K562 (cell line): ENCODE measurements at regions not wholly inside any gene's neighbourhood (a gene's known extent, or its start where the extent isn't known, plus 50 kb on each side); places are given as distances from the start of the nearest gene placed in this dataset.

Experiments used
- ATAC-seq: fragments of 200-7000 bp; cut with Tn5 transposase; 3 replicates; pipeline ENCODE4 v1.9.1; 2020; ENCODE audit warnings: moderate library complexity
- BruUV-seq: library from RNA; stranded (reverse); fragments of 400-500 nt; replicated peaks from 2 replicates; lab custom pipeline; 2021; lab: Mats Ljungman, UMichigan
- CTCF ChIA-PET: fragments of 300-600 bp; formaldehyde crosslinking; extraction: SDS; loops from one replicate; lab custom pipeline; 2021; ENCODE audit warnings: low intra/inter-chr PET ratio; lab: Yijun Ruan, JAX
- POLR2A ChIA-PET: fragments of 300-600, 350-650 bp; sonication (Branson Sonifier 250); formaldehyde crosslinking; extraction: SDS; loops from one replicate; lab custom pipeline; 2021; ENCODE audit warnings: antibody characterized with exemption, inconsistent platforms; lab: Yijun Ruan, JAX
- DNase-seq, 4 experiments: peaks; one replicate each; pipeline versions ENCODE4 v3.0.0 to v3.0.0-alpha.2; 2011 to 2018; ENCODE audit warnings: low spot score in 3 of 4, mixed read lengths in 3 of 4; ENCODE audit errors: extremely low read depth in 1 of 4
- FAIRE-seq: peaks from 2 replicates; lab custom pipeline; 2011; peaks lifted over from hg19 to GRCh38; lab: Jason Lieb, UNC
- H2AFZ ChIP-seq: 2 replicates; pipeline ENCODE4 v1.6.0; 2011; ENCODE audit warnings: low read depth, low read length, control low read depth, inconsistent platforms
- H3K27ac ChIP-seq: fragments of 200-600 bp; 3 replicates; pipeline ENCODE4 v1.8.0; 2011; ENCODE audit warnings: low read depth, mild to moderate bottlenecking, control low read depth, inconsistent platforms, low read length, moderate library complexity, mixed read lengths; ENCODE audit errors: extremely low read depth
- H3K27me3 ChIP-seq, 2 experiments: fragments of 300-600 bp in 1 of 2; 2 replicates in 1 of 2; 3 replicates in 1 of 2; pipeline versions ENCODE4 v1.6.0 to v1.8.0; 2011; ENCODE audit warnings: inconsistent platforms in 2 of 2, low read length in 2 of 2, mild to moderate bottlenecking in 1 of 2, mixed read lengths in 1 of 2, moderate library complexity in 1 of 2; ENCODE audit not compliant: control insufficient read depth in 2 of 2, insufficient read depth in 2 of 2
- H3K36me3 ChIP-seq: fragments of 300-600 bp; 3 replicates; pipeline ENCODE4 v1.8.0; 2011; ENCODE audit warnings: mild to moderate bottlenecking, low read length, inconsistent platforms; ENCODE audit not compliant: control insufficient read depth, insufficient read depth
- H3K4me1 ChIP-seq, 2 experiments: fragments of 200-600 bp in 1 of 2; replicated peaks in 1 of 2; 2 replicates in 1 of 2; 3 replicates in 1 of 2; pipeline versions ENCODE4 v1.5.1 to v1.8.0; 2011; ENCODE audit warnings: inconsistent platforms in 2 of 2, low read length in 2 of 2, mild to moderate bottlenecking in 1 of 2, mixed read lengths in 1 of 2, moderate library complexity in 1 of 2; ENCODE audit not compliant: control insufficient read depth in 2 of 2, insufficient read depth in 2 of 2
- H3K4me2 ChIP-seq: 2 replicates; pipeline ENCODE4 v1.6.1; 2011; ENCODE audit warnings: low read length, control low read depth, inconsistent platforms, mixed read lengths; ENCODE audit not compliant: insufficient read depth
- H3K4me3 ChIP-seq: fragments of 200-600 bp; sonication (generic), shearing (Covaris generic); 2 replicates; pipeline ENCODE4 v1.5.1; 2016; ENCODE audit warnings: control low read depth, inconsistent platforms
- H3K79me2 ChIP-seq: fragments of 200-600 bp; 3 replicates; pipeline ENCODE4 v1.8.0; 2011; ENCODE audit warnings: low read length, inconsistent platforms; ENCODE audit not compliant: control insufficient read depth, insufficient read depth
- H3K9ac ChIP-seq, 2 experiments: 2 replicates each; pipeline versions ENCODE4 v1.6.0 to v1.6.1; 2011; ENCODE audit warnings: low read depth in 2 of 2, low read length in 2 of 2, control low read depth in 1 of 2, inconsistent platforms in 1 of 2, mild to moderate bottlenecking in 1 of 2, mixed read lengths in 1 of 2; ENCODE audit not compliant: insufficient read depth in 1 of 2
- H3K9me1 ChIP-seq: one replicate; pipeline ENCODE4 v1.6.0; 2011; ENCODE audit warnings: inconsistent platforms, mild to moderate bottlenecking, low read length, moderate library complexity; ENCODE audit not compliant: control insufficient read depth, insufficient read depth
- H3K9me3 ChIP-seq: replicated peaks from 2 replicates; pipeline ENCODE4 v1.5.1; 2011; ENCODE audit warnings: low read depth, low read length, inconsistent platforms; ENCODE audit not compliant: control insufficient read depth, insufficient read depth
- H4K20me1 ChIP-seq: replicated peaks from 2 replicates; pipeline ENCODE4 v1.6.1; 2011; ENCODE audit warnings: low read length, inconsistent platforms, mixed read lengths; ENCODE audit not compliant: control insufficient read depth, insufficient read depth
- CBX8 ChIP-seq: fragments of 200-600 bp; sonication (generic); IDR thresholded peaks from 2 replicates; pipeline ENCODE4 v1.6.1; 2012; ENCODE audit warnings: borderline replicate concordance, mixed run types, low read depth, mild to moderate bottlenecking, moderate library complexity, mixed read lengths, low read length, control low read depth, inconsistent platforms; ENCODE audit not compliant: poor library complexity, severe bottlenecking; ENCODE audit errors: extremely low read depth
- DNMT1 ChIP-seq: fragments of 450-650 bp; IDR thresholded peaks from 2 replicates; pipeline ENCODE4 v1.6.1; 2016; ENCODE audit warnings: antibody characterized with exemption, mild to moderate bottlenecking
- MAZ ChIP-seq, 2 experiments: fragments of 450-650 bp in 1 of 2; sonication (generic) in 1 of 2; formaldehyde crosslinking; IDR thresholded peaks in 1 of 2; conservative IDR thresholded peaks in 1 of 2; 2 replicates each; pipeline versions ENCODE4 v1.4.0 to v1.5.0; 2020; ENCODE audit warnings: mild to moderate bottlenecking in 1 of 2, missing genetic modification reagents in 1 of 2
- MED1 ChIP-seq: sonication (generic); formaldehyde crosslinking; IDR thresholded peaks from 2 replicates; pipeline ENCODE4 v1.8.1; 2023; ENCODE audit warnings: missing genetic modification reagents, borderline replicate concordance
- MYNN ChIP-seq, 2 experiments: sonication (generic); formaldehyde crosslinking in 1 of 2; IDR thresholded peaks; 2 replicates each; pipeline versions ENCODE4 v1.5.0 to v1.6.1; 2016 to 2020; ENCODE audit warnings: antibody characterized with exemption in 1 of 2, missing genetic modification reagents in 1 of 2
- NCOR1 ChIP-seq: fragments of 450-650 bp; IDR thresholded peaks from 2 replicates; pipeline ENCODE4 v1.6.1; 2016; ENCODE audit warnings: mild to moderate bottlenecking, moderate library complexity
- PML ChIP-seq: IDR thresholded peaks from 2 replicates; pipeline ENCODE4 v1.6.1; 2012; ENCODE audit warnings: low read length, inconsistent platforms
- RCOR1 ChIP-seq, 2 experiments: IDR thresholded peaks; 2 replicates each; pipeline ENCODE4 v1.6.1; 2012; ENCODE audit warnings: low read depth in 2 of 2, low read length in 2 of 2, borderline replicate concordance in 1 of 2, improper control_type of control experiment in 1 of 2
- SMARCB1 ChIP-seq: IDR thresholded peaks from 2 replicates; pipeline ENCODE4 v1.6.1; 2011; ENCODE audit warnings: improper control_type of control experiment, low read depth; ENCODE audit not compliant: insufficient read length
- SUPT5H ChIP-seq: fragments of 450-650 bp; IDR thresholded peaks from 2 replicates; pipeline ENCODE4 v1.6.1; 2016
- TAF1 ChIP-seq: IDR thresholded peaks from 2 replicates; pipeline ENCODE4 v1.6.1; 2011; ENCODE audit warnings: mild to moderate bottlenecking, low read length, moderate library complexity; ENCODE audit not compliant: insufficient read depth, control insufficient read depth, severe bottlenecking; ENCODE audit errors: extremely low read depth
- TBP ChIP-seq: optimal IDR thresholded peaks from 2 replicates; pipeline ENCODE3; 2011; ENCODE audit warnings: low read depth, low read length, improper control_type of control experiment
- ZBED1 ChIP-seq: IDR thresholded peaks from 2 replicates; pipeline ENCODE4 v1.6.1; 2014
- ZNF124 ChIP-seq: sonication (generic); formaldehyde crosslinking; IDR thresholded peaks from 2 replicates; pipeline ENCODE4 v1.8.1; 2022; ENCODE audit warnings: missing genetic modification reagents
- ZNF134 ChIP-seq: fragments of 250-450 bp; sonication (Bioruptor Pico); conservative IDR thresholded peaks from 2 replicates; pipeline ENCODE4 v1.4.0; 2020
- ZNF644 ChIP-seq: fragments of 200-800 bp; sonication (Bioruptor generic); IDR thresholded peaks from 2 replicates; pipeline ENCODE4 v1.6.1; 2016; ENCODE audit warnings: low read depth, missing genetic modification characterization, missing compliant biosample characterization
- WGBS: fragments of 100-300 bp; shearing (Covaris generic); methylation state at CpG from one replicate; pipeline ENCODE4 v1.1.6; 2016; ENCODE audit warnings: low coverage, mixed read lengths; ENCODE audit not compliant: insufficient coverage; ENCODE audit errors: missing lambda C conversion rate; 5-methylcytosine and 5-hydroxymethylcytosine counted together
- in situ Hi-C: fragments of 300-500 bp; cut with MboI; formaldehyde crosslinking; loops from 4 replicates; pipeline ENCODE4 v1.15.0; 2018; ENCODE audit warnings: inconsistent platforms, mixed read lengths
- intact Hi-C: fragments of 100-400 bp; cut with micrococcal nuclease; formaldehyde crosslinking; loops from 2 replicates; pipeline ENCODE4 v1.14.2; 2022
- TF ChIP-seq, protein P1 (sequence below): fragments of 450-650 bp; IDR thresholded peaks from 2 replicates; pipeline ENCODE4 v1.6.1; 2016; ENCODE audit warnings: borderline replicate concordance
- TF ChIP-seq, protein P2 (sequence below): fragments of 450-650 bp; formaldehyde crosslinking; IDR thresholded peaks from 2 replicates; pipeline ENCODE4 v1.4.0; 2020; ENCODE audit warnings: mild to moderate bottlenecking

DNA sequence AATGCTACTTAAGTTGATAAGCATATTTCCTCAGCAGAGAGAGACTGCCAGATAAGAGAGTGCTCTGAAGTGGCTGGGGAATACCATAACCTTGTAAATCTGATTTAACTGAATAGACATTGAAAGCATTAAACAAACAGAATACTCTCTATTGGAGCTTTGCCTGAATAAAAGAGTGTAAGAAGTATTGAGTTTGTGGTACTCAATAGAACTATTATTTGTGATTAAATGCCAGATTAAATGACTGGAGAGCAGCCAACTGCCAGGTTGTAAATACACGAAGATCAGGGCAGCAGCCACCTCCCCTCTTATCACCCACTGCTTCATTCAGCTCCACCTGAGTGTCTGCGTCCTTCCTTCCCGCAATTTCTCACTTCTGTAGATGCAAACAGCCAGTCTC, 373.6 kb downstream of the DCDC2C start:
- Histone ChIP-seq H2AFZ (no peak overlapping the region), H3K4me2 (no peak overlapping the region), H3K9me3 (no peaks in the 10 kb centered on the region), H3K27ac (no peak overlapping the region), H3K9ac (no peak overlapping the region), H3K4me3 (no peak overlapping the region), H3K27me3 (no peaks in the 10 kb centered on the region), H3K9me1 (no peaks in the 10 kb centered on the region), H3K36me3 (no peaks in the 10 kb centered on the region), H3K4me1 (no peaks in the 10 kb centered on the region), H4K20me1 (no peaks in the 10 kb centered on the region), H3K79me2 (no peaks in the 10 kb centered on the region)
- intact Hi-C loops (no loop called here), in situ Hi-C loops (no loop called here)
- TF ChIP-seq, protein P1, sequence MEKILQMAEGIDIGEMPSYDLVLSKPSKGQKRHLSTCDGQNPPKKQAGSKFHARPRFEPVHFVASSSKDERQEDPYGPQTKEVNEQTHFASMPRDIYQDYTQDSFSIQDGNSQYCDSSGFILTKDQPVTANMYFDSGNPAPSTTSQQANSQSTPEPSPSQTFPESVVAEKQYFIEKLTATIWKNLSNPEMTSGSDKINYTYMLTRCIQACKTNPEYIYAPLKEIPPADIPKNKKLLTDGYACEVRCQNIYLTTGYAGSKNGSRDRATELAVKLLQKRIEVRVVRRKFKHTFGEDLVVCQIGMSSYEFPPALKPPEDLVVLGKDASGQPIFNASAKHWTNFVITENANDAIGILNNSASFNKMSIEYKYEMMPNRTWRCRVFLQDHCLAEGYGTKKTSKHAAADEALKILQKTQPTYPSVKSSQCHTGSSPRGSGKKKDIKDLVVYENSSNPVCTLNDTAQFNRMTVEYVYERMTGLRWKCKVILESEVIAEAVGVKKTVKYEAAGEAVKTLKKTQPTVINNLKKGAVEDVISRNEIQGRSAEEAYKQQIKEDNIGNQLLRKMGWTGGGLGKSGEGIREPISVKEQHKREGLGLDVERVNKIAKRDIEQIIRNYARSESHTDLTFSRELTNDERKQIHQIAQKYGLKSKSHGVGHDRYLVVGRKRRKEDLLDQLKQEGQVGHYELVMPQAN = no peak
- TF ChIP-seq, protein P2, sequence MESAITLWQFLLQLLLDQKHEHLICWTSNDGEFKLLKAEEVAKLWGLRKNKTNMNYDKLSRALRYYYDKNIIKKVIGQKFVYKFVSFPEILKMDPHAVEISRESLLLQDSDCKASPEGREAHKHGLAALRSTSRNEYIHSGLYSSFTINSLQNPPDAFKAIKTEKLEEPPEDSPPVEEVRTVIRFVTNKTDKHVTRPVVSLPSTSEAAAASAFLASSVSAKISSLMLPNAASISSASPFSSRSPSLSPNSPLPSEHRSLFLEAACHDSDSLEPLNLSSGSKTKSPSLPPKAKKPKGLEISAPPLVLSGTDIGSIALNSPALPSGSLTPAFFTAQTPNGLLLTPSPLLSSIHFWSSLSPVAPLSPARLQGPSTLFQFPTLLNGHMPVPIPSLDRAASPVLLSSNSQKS (CRISPR knock-in tag) = no peak
- TF ChIP-seq ZNF134 (CRISPR knock-in tag) = no peak
- no peak for TF ChIP-seq RCOR1 (IDR thresholded peaks at IDR 0.05; ENCODE audit: borderline replicate concordance in 1 of 2, low read depth in 2 of 2, low read length in 2 of 2)
- no peak for TF ChIP-seq MED1 (CRISPR knock-in tag)
- no peak for TF ChIP-seq NCOR1
- no peak for TF ChIP-seq TBP
- no peak for TF ChIP-seq CBX8
- TF ChIP-seq DNMT1 = no peak
- TF ChIP-seq PML = no peak
- TF ChIP-seq SUPT5H = no peak
- TF ChIP-seq MYNN (IDR thresholded peaks at IDR 0.05) = no peak
- no peak for TF ChIP-seq MYNN (CRISPR knock-in tag; IDR thresholded peaks at IDR 0.05)
- TF ChIP-seq ZNF644 (tag) = no peak
- no peak for TF ChIP-seq ZNF124
- no peak for TF ChIP-seq TAF1
- TF ChIP-seq SMARCB1 = no peak
- TF ChIP-seq ZBED1 = no peak
- no peak for TF ChIP-seq MAZ (CRISPR knock-in tag; conservative IDR thresholded peaks at IDR 0.05 in 1 of 2, IDR thresholded peaks at IDR 0.05 in 1 of 2)
- DNase-seq (no peak), ATAC-seq (no peak), FAIRE-seq (no peak)
- ChIA-PET CTCF (no interaction called here), POLR2A (no interaction called here)
- BruUV-seq = no TSS peak
- WGBS = 0% methylated on average over 3 of the region's 3 CpGs
